ENCODE measurements at regions not wholly inside any gene's neighbourhood (a gene's known extent, or its start where the extent isn't known, plus 50 kb on each side); places are given as distances from the start of the nearest gene placed in this dataset.

DNA sequence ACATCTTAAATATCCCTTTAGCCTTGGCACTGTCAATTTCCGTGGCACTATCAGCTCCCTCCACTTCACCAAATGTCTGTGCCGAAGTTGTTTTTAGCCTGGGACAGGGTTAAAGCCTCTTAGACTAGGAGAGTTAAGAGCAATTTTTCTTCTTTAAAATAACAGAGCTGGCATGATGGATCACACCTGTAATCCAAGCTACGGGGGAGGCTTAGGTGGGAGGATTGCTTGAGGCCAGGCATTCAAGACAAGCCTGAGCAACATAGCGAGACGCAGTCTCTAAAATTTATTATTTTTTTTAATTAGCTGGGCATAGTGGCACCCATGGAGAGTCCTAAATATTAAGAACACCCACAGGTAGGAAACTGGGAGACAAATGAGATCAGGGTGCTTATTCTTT, 209.8 kb upstream of the MAGEB18 start:
- Histone ChIP-seq H2BK15ac (ENCODE audit: low read depth, low read length) (no peak overlapping the region), H3K9me3 (ENCODE audit: control insufficient read depth, insufficient read depth, low read length) (peaks cover 2% of the 10 kb centered on the region; the same call in 1 of the 2 replicates), H3K56ac (ENCODE audit: extremely low read depth, insufficient read depth, low read length) (no peak overlapping the region), H3K27ac (ENCODE audit: insufficient read depth, low read length) (no peak overlapping the region), H3K4me3 (ENCODE audit: insufficient read depth, low read depth, low read length) (no peak overlapping the region), H3K4ac (ENCODE audit: low read depth, low read length) (no peak overlapping the region), H4K91ac (ENCODE audit: insufficient read depth, low read depth, low read length) (no peak overlapping the region), H3K9me1 (ENCODE audit: insufficient read depth, low read length) (no peaks in the 10 kb centered on the region), H3K18ac (ENCODE audit: low read depth, low read length) (no peak overlapping the region), H4K20me1 (ENCODE audit: insufficient read depth, low read length) (no peaks in the 10 kb centered on the region), H3K4me1 (ENCODE audit: control insufficient read depth, insufficient read depth, low read length) (no peaks in the 10 kb centered on the region), H2AFZ (replicated peaks; ENCODE audit: low read length, poor library complexity) (no peak overlapping the region), H2AK9ac (replicated peaks; ENCODE audit: low read depth, low read length, poor library complexity) (no peak overlapping the region), H3K9ac (ENCODE audit: low read depth, low read length) (no peak overlapping the region), H2BK120ac (ENCODE audit: low read depth, low read length) (no peak overlapping the region), H3K14ac (replicated peaks; ENCODE audit: low read depth, low read length) (no peak overlapping the region), H3K36me3 (ENCODE audit: control insufficient read depth, insufficient read depth, low read length) (no peaks in the 10 kb centered on the region), H3K27me3 (ENCODE audit: control insufficient read depth, insufficient read depth, low read length) (no peaks in the 10 kb centered on the region), H3K23ac (ENCODE audit: low read depth, low read length) (no peak overlapping the region), H2BK5ac (ENCODE audit: low read depth, low read length, poor library complexity, severe bottlenecking) (no peak overlapping the region), H3K79me1 (ENCODE audit: low read depth in 1 of 2, low read length in 2 of 2) (no peaks in the 10 kb centered on the region), H4K8ac (ENCODE audit: low read depth in 2 of 2, low read length in 2 of 2) (no peak overlapping the region), H2AK5ac (ENCODE audit: low read depth, low read length) (no peak overlapping the region), H2BK20ac (ENCODE audit: low read depth, low read length) (no peak overlapping the region), H3K4me2 (ENCODE audit: low read depth, low read length) (no peak overlapping the region), H4K5ac (ENCODE audit: low read depth, low read length) (no peak overlapping the region)
- DNase-seq, result no peak
- ATAC-seq (ENCODE audit: low read depth), result no peak
- no peak for TF ChIP-seq ELK1 (IDR thresholded peaks at IDR 0.05; ENCODE audit: borderline replicate concordance, low read depth, low read length)
- TF ChIP-seq BHLHE40 (IDR thresholded peaks at IDR 0.05; ENCODE audit: low read depth, low read length), result no peak
- TF ChIP-seq, protein P1, sequence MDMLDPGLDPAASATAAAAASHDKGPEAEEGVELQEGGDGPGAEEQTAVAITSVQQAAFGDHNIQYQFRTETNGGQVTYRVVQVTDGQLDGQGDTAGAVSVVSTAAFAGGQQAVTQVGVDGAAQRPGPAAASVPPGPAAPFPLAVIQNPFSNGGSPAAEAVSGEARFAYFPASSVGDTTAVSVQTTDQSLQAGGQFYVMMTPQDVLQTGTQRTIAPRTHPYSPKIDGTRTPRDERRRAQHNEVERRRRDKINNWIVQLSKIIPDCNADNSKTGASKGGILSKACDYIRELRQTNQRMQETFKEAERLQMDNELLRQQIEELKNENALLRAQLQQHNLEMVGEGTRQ (IDR thresholded peaks at IDR 0.05; ENCODE audit: low read depth, low read length), result no peak
- no peak for TF ChIP-seq CEBPB (IDR thresholded peaks at IDR 0.05; ENCODE audit: low read depth, low read length)
- no peak for TF ChIP-seq SMC3 (IDR thresholded peaks at IDR 0.05; ENCODE audit: low read depth, low read length)
- ChIA-PET CTCF (no interaction called here), POLR2A (ENCODE audit: unreplicated experiment) (no interaction called here)
- no CpG with 5 or more reads among the region's 5 CpGs for whole genome bisulfite sequencing, 2 experiments (ENCODE audit: extremely low coverage in 2 of 2, insufficient read length in 1 of 2)
- dilution Hi-C loops (cut with HindIII; ENCODE audit: low sequenced_read_pairs, unreplicated experiment), result no loop called here
- intact Hi-C loops (cut with micrococcal nuclease), result no loop called here
- in situ Hi-C loops (cut with MboI; ENCODE audit: low sequenced_read_pairs), result no loop called here
- no TSS peak for BruUV-seq (replicated peaks)

Measured in IMR-90 (cell line).